MM.1S (cell line): ENCODE measurements at regions not wholly inside any gene's neighbourhood (a gene's known extent, or its start where the extent isn't known, plus 50 kb on each side); places are given as distances from the start of the nearest gene placed in this dataset.

Experiments
- DNase-seq: peaks from one replicate; pipeline ENCODE4 v3.0.0-alpha.2; 2015
- H2AFZ ChIP-seq: fragments of 300-600 bp; sonication (generic); 2 replicates; pipeline ENCODE4 v1.6.0; 2016; ENCODE audit warnings: antibody characterized with exemption, low read length
- H3F3A ChIP-seq: fragments of 300-600 bp; sonication (generic); 2 replicates; pipeline ENCODE4 v1.6.1; 2016; ENCODE audit warnings: mild to moderate bottlenecking, antibody characterized with exemption, low read length, moderate library complexity, mixed read lengths; ENCODE audit not compliant: insufficient read depth
- H3K27ac ChIP-seq: fragments of 300-600 bp; sonication (generic); 2 replicates; pipeline ENCODE4 v1.5.1; 2016; ENCODE audit warnings: mild to moderate bottlenecking, low read length
- H3K27me3 ChIP-seq: fragments of 300-600 bp; sonication (generic); replicated peaks from 2 replicates; pipeline ENCODE4 v1.6.0; 2016; ENCODE audit warnings: low read length; ENCODE audit not compliant: insufficient read depth
- H3K36me3 ChIP-seq: fragments of 300-600 bp; sonication (generic); replicated peaks from 2 replicates; pipeline ENCODE4 v1.6.1; 2016; ENCODE audit warnings: mild to moderate bottlenecking, low read length, mixed read lengths; ENCODE audit not compliant: insufficient read depth
- H3K4me1 ChIP-seq: fragments of 300-600 bp; sonication (generic); 2 replicates; pipeline ENCODE4 v1.6.1; 2016; ENCODE audit warnings: low read length, mixed read lengths
- H3K4me2 ChIP-seq: fragments of 300-600 bp; sonication (generic); 2 replicates; pipeline ENCODE4 v1.6.0; 2016; ENCODE audit warnings: low read depth, low read length
- H3K4me3 ChIP-seq: fragments of 300-600 bp; sonication (generic); 2 replicates; pipeline ENCODE4 v1.5.1; 2016; ENCODE audit warnings: low read length, mixed read lengths
- H3K79me2 ChIP-seq: fragments of 300-600 bp; sonication (generic); 2 replicates; pipeline ENCODE4 v1.6.1; 2016; ENCODE audit warnings: mixed run types, low read length, mixed read lengths
- H3K9ac ChIP-seq: fragments of 300-600 bp; sonication (generic); 2 replicates; pipeline ENCODE4 v1.6.1; 2016; ENCODE audit warnings: low read length, mixed read lengths
- H3K9me2 ChIP-seq: fragments of 300-600 bp; sonication (generic); replicated peaks from 2 replicates; pipeline ENCODE4 v1.6.1; 2016; ENCODE audit warnings: mild to moderate bottlenecking, low read length, mixed read lengths; ENCODE audit not compliant: insufficient read depth
- H3K9me3 ChIP-seq: fragments of 300-600 bp; sonication (generic); replicated peaks from 2 replicates; pipeline ENCODE4 v1.6.1; 2016; ENCODE audit warnings: mild to moderate bottlenecking, low read length, mixed read lengths; ENCODE audit not compliant: insufficient read depth
- H4K20me1 ChIP-seq: fragments of 300-600 bp; sonication (generic); 2 replicates; pipeline ENCODE4 v1.6.1; 2016; ENCODE audit warnings: mild to moderate bottlenecking, low read length, moderate library complexity, mixed read lengths; ENCODE audit not compliant: insufficient read depth
- EZH2 ChIP-seq: fragments of 300-600 bp; sonication (generic); optimal IDR thresholded peaks from 2 replicates; pipeline ENCODE3; 2017; ENCODE audit warnings: low read depth, mild to moderate bottlenecking, antibody characterized with exemption, low read length, mixed read lengths
- EZH2phosphoT487 ChIP-seq: fragments of 300-600 bp; sonication (generic); IDR thresholded peaks from 2 replicates; pipeline ENCODE4 v1.6.1; 2018; ENCODE audit warnings: antibody characterized with exemption, low read length
- TF ChIP-seq, protein P1 (sequence below): fragments of 300-600 bp; sonication (generic); IDR thresholded peaks from 2 replicates; pipeline ENCODE4 v1.5.1; 2016; ENCODE audit warnings: antibody characterized with exemption, low read length, mixed read lengths

DNA sequence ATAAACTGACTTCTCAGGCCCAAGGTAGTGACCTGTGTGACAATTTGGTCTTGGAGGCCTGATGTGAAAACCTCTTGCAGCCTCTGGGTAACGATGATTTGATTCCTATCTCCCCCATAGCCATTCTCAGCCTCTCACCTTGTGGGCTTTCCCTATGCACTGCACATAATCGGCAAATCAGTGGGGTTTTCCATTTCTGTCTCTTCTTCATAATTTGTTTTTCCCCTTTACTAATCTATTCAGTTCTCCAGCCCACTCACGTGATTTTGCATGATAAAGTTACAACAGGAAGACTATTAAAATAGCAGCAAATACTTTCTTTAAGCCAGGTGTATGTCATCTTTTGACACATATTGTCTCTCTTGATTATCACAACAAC is 893.7 kb downstream of the TFAP2A start:
- H3K9me2 ChIP-seq, result no peaks in the 10 kb centered on the region
- no peaks in the 10 kb centered on the region for H4K20me1 ChIP-seq
- TF ChIP-seq, protein P1, sequence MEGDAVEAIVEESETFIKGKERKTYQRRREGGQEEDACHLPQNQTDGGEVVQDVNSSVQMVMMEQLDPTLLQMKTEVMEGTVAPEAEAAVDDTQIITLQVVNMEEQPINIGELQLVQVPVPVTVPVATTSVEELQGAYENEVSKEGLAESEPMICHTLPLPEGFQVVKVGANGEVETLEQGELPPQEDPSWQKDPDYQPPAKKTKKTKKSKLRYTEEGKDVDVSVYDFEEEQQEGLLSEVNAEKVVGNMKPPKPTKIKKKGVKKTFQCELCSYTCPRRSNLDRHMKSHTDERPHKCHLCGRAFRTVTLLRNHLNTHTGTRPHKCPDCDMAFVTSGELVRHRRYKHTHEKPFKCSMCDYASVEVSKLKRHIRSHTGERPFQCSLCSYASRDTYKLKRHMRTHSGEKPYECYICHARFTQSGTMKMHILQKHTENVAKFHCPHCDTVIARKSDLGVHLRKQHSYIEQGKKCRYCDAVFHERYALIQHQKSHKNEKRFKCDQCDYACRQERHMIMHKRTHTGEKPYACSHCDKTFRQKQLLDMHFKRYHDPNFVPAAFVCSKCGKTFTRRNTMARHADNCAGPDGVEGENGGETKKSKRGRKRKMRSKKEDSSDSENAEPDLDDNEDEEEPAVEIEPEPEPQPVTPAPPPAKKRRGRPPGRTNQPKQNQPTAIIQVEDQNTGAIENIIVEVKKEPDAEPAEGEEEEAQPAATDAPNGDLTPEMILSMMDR, result no peak
- TF ChIP-seq EZH2 (no peak), EZH2phosphoT487 (no peak)
- no peak overlapping the region for H3K9ac ChIP-seq
- peaks cover 5% of the 10 kb centered on the region; the same call in 1 of the 2 replicates for H3K4me1 ChIP-seq
- no peak overlapping the region for H3K27ac ChIP-seq
- no peaks in the 10 kb centered on the region for H3K9me3 ChIP-seq
- H3K4me2 ChIP-seq, result no peak overlapping the region
- no peak for DNase-seq
- no peaks in the 10 kb centered on the region for H3K79me2 ChIP-seq
- H3F3A ChIP-seq, result no peaks in the 10 kb centered on the region
- no peaks in the 10 kb centered on the region for H3K36me3 ChIP-seq
- H2AFZ ChIP-seq, result no peak overlapping the region
- no peaks in the 10 kb centered on the region for H3K27me3 ChIP-seq
- no peak overlapping the region for H3K4me3 ChIP-seq

DNA sequence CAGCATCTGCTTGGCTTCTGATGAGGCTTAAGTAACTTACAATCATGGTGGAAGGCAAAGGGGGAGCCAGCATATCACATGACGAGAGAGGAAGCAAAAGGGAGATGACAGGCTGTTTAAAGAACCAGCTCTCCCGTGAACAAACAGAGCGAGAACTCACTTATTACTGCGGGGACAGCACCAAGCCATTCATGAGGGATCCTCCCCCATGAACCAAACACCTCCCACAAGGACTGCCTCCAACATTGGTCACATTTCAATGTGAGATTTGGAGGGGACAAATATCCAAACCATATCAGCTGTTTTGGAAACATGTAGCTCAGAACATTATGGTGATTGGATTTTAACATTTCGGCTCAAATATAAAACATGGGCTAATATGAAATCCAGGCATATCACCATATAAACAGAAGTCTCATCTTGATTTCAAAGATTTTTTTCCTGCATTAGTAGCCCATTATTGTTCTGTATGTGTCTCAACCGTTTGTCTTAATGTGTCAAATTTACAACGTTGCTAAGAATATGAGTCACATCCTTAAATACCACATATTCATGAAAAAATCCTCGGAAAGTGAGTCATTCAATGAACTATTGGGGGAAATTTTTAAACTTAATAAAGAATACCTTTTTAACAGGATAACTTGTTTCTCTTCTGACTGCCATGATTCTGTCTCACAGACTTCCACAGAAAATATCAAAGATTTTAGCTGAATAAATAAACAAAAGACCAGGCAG is 894.3 kb downstream of the TFAP2A start:
- Histone ChIP-seq H3K79me2 (no peaks in the 10 kb centered on the region), H3K9me2 (no peaks in the 10 kb centered on the region), H3K4me1 (peaks cover 5% of the 10 kb centered on the region; the same call in 1 of the 2 replicates), H3K4me3 (no peak overlapping the region), H4K20me1 (no peaks in the 10 kb centered on the region), H3K27me3 (no peaks in the 10 kb centered on the region), H3K9ac (no peak overlapping the region), H3K27ac (no peak overlapping the region), H2AFZ (no peak overlapping the region), H3K9me3 (no peaks in the 10 kb centered on the region), H3K36me3 (no peaks in the 10 kb centered on the region), H3K4me2 (no peak overlapping the region), H3F3A (no peaks in the 10 kb centered on the region)
- DNase-seq, result no peak
- TF ChIP-seq EZH2phosphoT487, result no peak
- no peak for TF ChIP-seq EZH2
- TF ChIP-seq, protein P1, result no peak

DNA sequence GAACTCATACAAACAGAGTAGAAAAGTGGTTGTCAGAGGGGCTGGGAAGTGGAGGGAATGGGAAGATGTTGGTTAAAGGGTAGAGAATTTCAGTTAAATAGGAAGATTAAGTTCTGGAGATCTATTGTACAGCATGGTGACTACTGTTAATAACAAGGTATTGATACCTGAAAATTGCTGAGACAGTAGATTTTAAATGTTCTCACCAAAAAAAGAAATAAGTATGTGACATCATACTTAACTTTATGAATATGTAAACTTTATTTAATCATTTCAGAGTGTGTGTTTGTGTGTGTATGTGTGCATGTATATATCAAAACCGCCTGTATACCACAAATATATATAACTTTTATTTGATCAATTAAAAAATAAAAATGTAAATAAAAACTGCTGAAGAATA is 896.4 kb downstream of the TFAP2A start:
- TF ChIP-seq, protein P1, result no peak
- TF ChIP-seq EZH2, result no peak
- TF ChIP-seq EZH2phosphoT487, result no peak
- Histone ChIP-seq H3F3A (no peaks in the 10 kb centered on the region), H3K9me2 (no peaks in the 10 kb centered on the region), H3K27ac (no peak overlapping the region), H3K36me3 (no peaks in the 10 kb centered on the region), H2AFZ (no peak overlapping the region), H3K4me2 (no peak overlapping the region), H3K4me3 (no peak overlapping the region), H3K9ac (no peak overlapping the region), H3K27me3 (no peaks in the 10 kb centered on the region), H3K79me2 (no peaks in the 10 kb centered on the region), H4K20me1 (no peaks in the 10 kb centered on the region), H3K4me1 (peaks cover 5% of the 10 kb centered on the region; the same call in 1 of the 2 replicates), H3K9me3 (no peaks in the 10 kb centered on the region)
- DNase-seq, result no peak
